ENCODE measurements at regions not wholly inside any gene's neighbourhood (a gene's known extent, or its start where the extent isn't known, plus 50 kb on each side); places are given as distances from the start of the nearest gene placed in this dataset.

DNA sequence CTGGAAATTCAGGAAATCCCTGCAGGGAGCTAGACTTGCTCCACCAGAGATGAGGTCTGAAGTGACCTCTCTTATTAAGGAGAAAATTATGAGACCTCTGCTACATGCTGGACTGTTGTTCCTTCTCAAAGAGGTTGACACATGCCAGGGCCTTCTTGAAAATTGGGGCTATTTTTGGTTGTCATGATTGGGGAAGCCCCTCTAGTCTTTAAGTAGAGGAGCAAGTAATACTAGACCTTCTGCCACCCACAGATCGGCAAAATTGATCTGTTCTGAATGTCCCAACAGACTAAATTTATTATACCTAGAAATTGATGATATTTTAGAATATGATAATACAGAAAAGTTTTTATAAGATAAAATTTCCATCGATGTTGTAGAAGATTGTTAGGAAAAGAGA lies 160.8 kb upstream of the GRB10 start:
- no peaks in the 10 kb centered on the region for H3K4me1 ChIP-seq
- in situ Hi-C loops (cut with MboI; ENCODE audit: low sequenced_read_pairs in 4 of 4): no loop called here
- no peak overlapping the region for H3K27ac ChIP-seq
- no peak for ATAC-seq
- no peaks in the 10 kb centered on the region for H3K27me3 ChIP-seq
- no peaks in the 10 kb centered on the region for H3K36me3 ChIP-seq
- no peak for DNase-seq
- H3K4me3 ChIP-seq: no peak overlapping the region
- H3K9me3 ChIP-seq: no peaks in the 10 kb centered on the region
- TF ChIP-seq POLR2A (IDR thresholded peaks at IDR 0.05): no peak
- TF ChIP-seq, protein P1, sequence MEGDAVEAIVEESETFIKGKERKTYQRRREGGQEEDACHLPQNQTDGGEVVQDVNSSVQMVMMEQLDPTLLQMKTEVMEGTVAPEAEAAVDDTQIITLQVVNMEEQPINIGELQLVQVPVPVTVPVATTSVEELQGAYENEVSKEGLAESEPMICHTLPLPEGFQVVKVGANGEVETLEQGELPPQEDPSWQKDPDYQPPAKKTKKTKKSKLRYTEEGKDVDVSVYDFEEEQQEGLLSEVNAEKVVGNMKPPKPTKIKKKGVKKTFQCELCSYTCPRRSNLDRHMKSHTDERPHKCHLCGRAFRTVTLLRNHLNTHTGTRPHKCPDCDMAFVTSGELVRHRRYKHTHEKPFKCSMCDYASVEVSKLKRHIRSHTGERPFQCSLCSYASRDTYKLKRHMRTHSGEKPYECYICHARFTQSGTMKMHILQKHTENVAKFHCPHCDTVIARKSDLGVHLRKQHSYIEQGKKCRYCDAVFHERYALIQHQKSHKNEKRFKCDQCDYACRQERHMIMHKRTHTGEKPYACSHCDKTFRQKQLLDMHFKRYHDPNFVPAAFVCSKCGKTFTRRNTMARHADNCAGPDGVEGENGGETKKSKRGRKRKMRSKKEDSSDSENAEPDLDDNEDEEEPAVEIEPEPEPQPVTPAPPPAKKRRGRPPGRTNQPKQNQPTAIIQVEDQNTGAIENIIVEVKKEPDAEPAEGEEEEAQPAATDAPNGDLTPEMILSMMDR (IDR thresholded peaks at IDR 0.05 in 4 of 5, conservative IDR thresholded peaks at IDR 0.05 in 1 of 5): no peak
- intact Hi-C loops (cut with DNase I; ENCODE audit: low total_unique reads): no loop called here

DNA sequence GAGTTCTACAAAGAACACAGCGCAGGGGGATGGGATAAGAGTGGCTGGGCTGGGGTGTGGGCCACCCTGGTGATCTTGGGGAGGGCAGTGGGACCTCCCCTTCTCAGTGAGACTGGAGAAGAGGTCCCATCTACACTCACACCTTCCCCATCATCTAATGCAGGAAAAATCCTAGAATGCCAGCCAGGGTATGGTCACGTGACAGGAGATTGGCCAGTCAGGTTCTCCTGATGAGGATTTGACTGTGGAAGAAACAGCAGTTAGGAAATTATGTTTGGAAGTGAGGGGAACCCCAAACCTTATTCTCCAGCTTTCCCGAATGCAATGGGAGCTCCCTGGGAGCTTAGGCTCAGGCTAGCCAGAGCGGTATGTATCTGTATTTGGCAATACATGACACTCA lies 158.8 kb upstream of the GRB10 start:
- no peak overlapping the region for H3K27ac ChIP-seq
- ATAC-seq: no peak
- H3K27me3 ChIP-seq: no peaks in the 10 kb centered on the region
- H3K9me3 ChIP-seq: no peaks in the 10 kb centered on the region
- TF ChIP-seq POLR2A (IDR thresholded peaks at IDR 0.05): no peak
- TF ChIP-seq, protein P1 (IDR thresholded peaks at IDR 0.05 in 4 of 5, conservative IDR thresholded peaks at IDR 0.05 in 1 of 5): no peak
- in situ Hi-C loops (cut with MboI; ENCODE audit: low sequenced_read_pairs in 4 of 4): no loop called here
- H3K4me3 ChIP-seq: no peak overlapping the region
- H3K4me1 ChIP-seq: no peaks in the 10 kb centered on the region
- intact Hi-C loops (cut with DNase I; ENCODE audit: low total_unique reads): no loop called here
- H3K36me3 ChIP-seq: no peaks in the 10 kb centered on the region
- no peak for DNase-seq

DNA sequence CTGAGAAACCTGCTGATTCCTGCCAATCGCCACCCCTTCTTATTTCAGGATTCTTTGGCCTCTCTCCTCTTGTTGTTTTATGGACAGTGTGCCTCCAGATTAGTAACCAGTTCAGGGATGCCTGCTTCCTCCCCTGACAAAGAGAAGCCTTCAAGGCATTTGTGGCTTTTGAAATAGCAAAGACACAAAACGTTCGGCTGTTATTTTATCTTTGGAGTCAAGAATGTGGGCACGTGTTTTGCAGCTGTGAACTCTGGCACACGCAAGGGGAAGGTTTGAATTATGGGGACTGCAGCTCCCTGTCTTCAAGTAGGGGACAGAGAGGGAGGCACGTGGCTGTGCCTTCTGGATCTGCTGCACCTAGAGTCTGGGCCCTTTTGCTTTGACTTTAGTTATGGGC lies 157.9 kb upstream of the GRB10 start:
- Histone ChIP-seq H3K27me3 (no peaks in the 10 kb centered on the region), H3K9me3 (no peaks in the 10 kb centered on the region), H3K27ac (no peak overlapping the region), H3K4me3 (no peak overlapping the region), H3K4me1 (no peaks in the 10 kb centered on the region), H3K36me3 (no peaks in the 10 kb centered on the region)
- TF ChIP-seq, protein P1 (IDR thresholded peaks at IDR 0.05 in 4 of 5, conservative IDR thresholded peaks at IDR 0.05 in 1 of 5): no peak
- no peak for TF ChIP-seq POLR2A (IDR thresholded peaks at IDR 0.05)
- intact Hi-C loops (cut with DNase I; ENCODE audit: low total_unique reads): no loop called here
- no peak for DNase-seq
- in situ Hi-C loops (cut with MboI; ENCODE audit: low sequenced_read_pairs in 4 of 4): no loop called here
- no peak for ATAC-seq

DNA sequence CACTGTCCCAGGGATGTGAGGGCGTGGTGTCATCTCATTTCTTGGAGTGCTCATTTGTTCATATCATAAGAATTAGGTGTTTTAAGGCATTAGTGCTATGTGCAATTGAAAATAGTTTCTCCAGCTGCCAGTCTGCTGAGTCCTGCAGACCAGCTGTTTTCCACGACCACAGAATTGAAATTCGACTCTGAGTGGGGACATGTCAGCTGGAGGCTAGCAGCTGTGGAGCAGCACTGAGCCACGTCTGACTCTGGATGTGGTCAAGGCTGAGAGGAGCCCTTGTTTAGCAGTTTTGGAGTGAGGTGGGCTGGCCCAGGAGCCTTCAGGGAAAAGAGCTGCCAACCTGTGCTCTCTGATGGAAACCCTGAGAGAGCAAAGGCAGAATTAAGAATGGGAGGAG lies 156.3 kb upstream of the GRB10 start:
- Histone ChIP-seq H3K36me3 (no peaks in the 10 kb centered on the region), H3K27ac (no peak overlapping the region), H3K9me3 (no peaks in the 10 kb centered on the region), H3K4me1 (no peaks in the 10 kb centered on the region), H3K27me3 (no peaks in the 10 kb centered on the region), H3K4me3 (no peak overlapping the region)
- intact Hi-C loops (cut with DNase I; ENCODE audit: low total_unique reads) (no loop called here), in situ Hi-C loops (cut with MboI; ENCODE audit: low sequenced_read_pairs in 4 of 4) (no loop called here)
- no peak for ATAC-seq
- TF ChIP-seq POLR2A (IDR thresholded peaks at IDR 0.05): no peak
- TF ChIP-seq, protein P1 (IDR thresholded peaks at IDR 0.05 in 4 of 5, conservative IDR thresholded peaks at IDR 0.05 in 1 of 5): no peak
- no peak for DNase-seq

DNA sequence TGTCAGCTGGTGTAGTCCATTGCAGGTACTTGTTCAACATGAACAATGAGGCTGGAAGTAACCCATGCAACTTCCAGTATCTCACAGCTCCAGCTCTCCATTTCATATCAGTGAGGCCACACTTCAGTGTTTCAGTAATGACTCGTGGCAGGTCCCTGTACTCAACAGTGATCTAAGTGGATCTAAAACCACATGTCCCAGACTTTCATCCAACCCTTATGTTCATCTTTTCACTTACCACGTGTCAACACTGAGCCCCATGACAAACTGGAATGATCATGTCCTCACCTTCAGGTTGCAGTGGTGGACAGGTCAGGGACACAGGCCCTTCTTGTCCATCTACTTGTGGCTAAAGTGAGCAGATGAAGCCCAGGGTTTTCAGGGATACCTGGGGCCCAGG lies 155.0 kb upstream of the GRB10 start:
- ATAC-seq (no peak), DNase-seq (no peak)
- intact Hi-C loops (cut with DNase I; ENCODE audit: low total_unique reads): no loop called here
- in situ Hi-C loops (cut with MboI; ENCODE audit: low sequenced_read_pairs in 4 of 4): no loop called here
- H3K9me3 ChIP-seq: no peaks in the 10 kb centered on the region
- no peaks in the 10 kb centered on the region for H3K36me3 ChIP-seq
- no peak overlapping the region for H3K4me3 ChIP-seq
- no peaks in the 10 kb centered on the region for H3K27me3 ChIP-seq
- no peak for TF ChIP-seq POLR2A (IDR thresholded peaks at IDR 0.05)
- TF ChIP-seq, protein P1 (IDR thresholded peaks at IDR 0.05 in 4 of 5, conservative IDR thresholded peaks at IDR 0.05 in 1 of 5): no peak
- H3K27ac ChIP-seq: no peak overlapping the region
- H3K4me1 ChIP-seq: no peaks in the 10 kb centered on the region

All from gastrocnemius medialis (tissue), 4 donors.